Uterus (tissue), 2 donors: ENCODE measurements at regions not wholly inside any gene's neighbourhood (a gene's known extent, or its start where the extent isn't known, plus 50 kb on each side); places are given as distances from the start of the nearest gene placed in this dataset.

Experiments
- POLR2A ChIP-seq, 2 donors: fragments of 450-650 bp; IDR thresholded peaks; one replicate each; pipeline ENCODE4 v1.6.1; 2016; ENCODE audit warnings: antibody characterized with exemption in 2 of 2, mild to moderate bottlenecking in 1 of 2, moderate library complexity in 1 of 2
- TF ChIP-seq, protein P1 (sequence below), 4 experiments: fragments of 200-600 bp in 2 of 4; fragments of 450-650 bp in 2 of 4; sonication (generic) in 2 of 4; IDR thresholded peaks; one replicate each; pipeline ENCODE4 v1.5.1; 2016 to 2019; ENCODE audit warnings: antibody characterized with exemption in 4 of 4, mild to moderate bottlenecking in 2 of 4, moderate library complexity in 1 of 4

DNA sequence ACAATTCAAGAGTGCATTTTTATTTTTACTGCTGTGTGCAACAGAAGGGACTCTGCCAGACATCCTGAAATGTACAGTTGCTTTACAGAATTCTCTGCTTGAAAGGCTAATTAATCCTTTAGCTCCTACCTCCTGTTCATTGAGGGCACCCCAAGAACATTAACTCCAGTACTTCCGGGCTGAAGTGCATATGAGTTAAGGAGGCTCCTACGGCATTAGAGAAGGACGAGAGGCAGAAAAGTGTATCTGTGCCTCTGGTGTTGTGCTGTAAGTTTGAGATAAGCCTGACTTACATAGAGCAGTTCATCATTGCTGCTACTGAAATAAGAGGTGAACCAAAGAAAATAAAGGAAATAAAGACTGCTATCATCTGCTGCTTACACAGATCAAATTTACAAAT, 609.3 kb upstream of the ADGRB3 start:
- TF ChIP-seq, protein P1, sequence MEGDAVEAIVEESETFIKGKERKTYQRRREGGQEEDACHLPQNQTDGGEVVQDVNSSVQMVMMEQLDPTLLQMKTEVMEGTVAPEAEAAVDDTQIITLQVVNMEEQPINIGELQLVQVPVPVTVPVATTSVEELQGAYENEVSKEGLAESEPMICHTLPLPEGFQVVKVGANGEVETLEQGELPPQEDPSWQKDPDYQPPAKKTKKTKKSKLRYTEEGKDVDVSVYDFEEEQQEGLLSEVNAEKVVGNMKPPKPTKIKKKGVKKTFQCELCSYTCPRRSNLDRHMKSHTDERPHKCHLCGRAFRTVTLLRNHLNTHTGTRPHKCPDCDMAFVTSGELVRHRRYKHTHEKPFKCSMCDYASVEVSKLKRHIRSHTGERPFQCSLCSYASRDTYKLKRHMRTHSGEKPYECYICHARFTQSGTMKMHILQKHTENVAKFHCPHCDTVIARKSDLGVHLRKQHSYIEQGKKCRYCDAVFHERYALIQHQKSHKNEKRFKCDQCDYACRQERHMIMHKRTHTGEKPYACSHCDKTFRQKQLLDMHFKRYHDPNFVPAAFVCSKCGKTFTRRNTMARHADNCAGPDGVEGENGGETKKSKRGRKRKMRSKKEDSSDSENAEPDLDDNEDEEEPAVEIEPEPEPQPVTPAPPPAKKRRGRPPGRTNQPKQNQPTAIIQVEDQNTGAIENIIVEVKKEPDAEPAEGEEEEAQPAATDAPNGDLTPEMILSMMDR (IDR thresholded peaks at IDR 0.05), result no peak
- no peak for TF ChIP-seq POLR2A (IDR thresholded peaks at IDR 0.05)
